ENCODE measurements at regions not wholly inside any gene's neighbourhood (a gene's known extent, or its start where the extent isn't known, plus 50 kb on each side); places are given as distances from the start of the nearest gene placed in this dataset.

DNA sequence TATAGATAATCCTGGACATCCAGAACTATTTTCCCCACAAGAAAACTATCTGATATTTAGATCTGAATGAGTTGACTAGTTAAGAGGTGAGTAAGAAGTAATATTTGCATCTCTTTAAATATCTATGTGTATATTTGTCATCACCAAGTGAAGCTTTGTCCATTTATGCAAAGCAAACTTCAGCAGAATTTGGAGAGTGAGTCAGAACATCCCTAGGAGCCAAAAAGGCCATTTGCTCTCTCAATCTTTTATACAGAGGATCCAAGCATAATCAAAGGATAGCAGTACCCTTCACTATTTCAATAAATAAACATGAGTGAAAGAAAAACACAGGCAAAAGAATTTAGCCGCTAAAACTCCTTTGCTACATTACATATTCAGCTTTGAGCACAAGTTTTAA is 454.4 kb downstream of the NR2F1-AS1 start:
- TF ChIP-seq, protein P1, sequence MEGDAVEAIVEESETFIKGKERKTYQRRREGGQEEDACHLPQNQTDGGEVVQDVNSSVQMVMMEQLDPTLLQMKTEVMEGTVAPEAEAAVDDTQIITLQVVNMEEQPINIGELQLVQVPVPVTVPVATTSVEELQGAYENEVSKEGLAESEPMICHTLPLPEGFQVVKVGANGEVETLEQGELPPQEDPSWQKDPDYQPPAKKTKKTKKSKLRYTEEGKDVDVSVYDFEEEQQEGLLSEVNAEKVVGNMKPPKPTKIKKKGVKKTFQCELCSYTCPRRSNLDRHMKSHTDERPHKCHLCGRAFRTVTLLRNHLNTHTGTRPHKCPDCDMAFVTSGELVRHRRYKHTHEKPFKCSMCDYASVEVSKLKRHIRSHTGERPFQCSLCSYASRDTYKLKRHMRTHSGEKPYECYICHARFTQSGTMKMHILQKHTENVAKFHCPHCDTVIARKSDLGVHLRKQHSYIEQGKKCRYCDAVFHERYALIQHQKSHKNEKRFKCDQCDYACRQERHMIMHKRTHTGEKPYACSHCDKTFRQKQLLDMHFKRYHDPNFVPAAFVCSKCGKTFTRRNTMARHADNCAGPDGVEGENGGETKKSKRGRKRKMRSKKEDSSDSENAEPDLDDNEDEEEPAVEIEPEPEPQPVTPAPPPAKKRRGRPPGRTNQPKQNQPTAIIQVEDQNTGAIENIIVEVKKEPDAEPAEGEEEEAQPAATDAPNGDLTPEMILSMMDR (conservative IDR thresholded peaks at IDR 0.05): no peak
- no peak for TF ChIP-seq ZFX (IDR thresholded peaks at IDR 0.05)
